NCI-H1417 (cell line): ENCODE measurements at regions not wholly inside any gene's neighbourhood (a gene's known extent, or its start where the extent isn't known, plus 50 kb on each side); places are given as distances from the start of the nearest gene placed in this dataset.
"Not testable (repeated sequence)": the region's sequence is repeated elsewhere in the genome, so short reads cannot be mapped to it uniquely, and the experiment has no call there.

Experiments used
- DNase-seq, 3 experiments: peaks; one replicate each; lab custom pipeline; 2025; lab: John Stamatoyannopoulos, UW

DNA sequence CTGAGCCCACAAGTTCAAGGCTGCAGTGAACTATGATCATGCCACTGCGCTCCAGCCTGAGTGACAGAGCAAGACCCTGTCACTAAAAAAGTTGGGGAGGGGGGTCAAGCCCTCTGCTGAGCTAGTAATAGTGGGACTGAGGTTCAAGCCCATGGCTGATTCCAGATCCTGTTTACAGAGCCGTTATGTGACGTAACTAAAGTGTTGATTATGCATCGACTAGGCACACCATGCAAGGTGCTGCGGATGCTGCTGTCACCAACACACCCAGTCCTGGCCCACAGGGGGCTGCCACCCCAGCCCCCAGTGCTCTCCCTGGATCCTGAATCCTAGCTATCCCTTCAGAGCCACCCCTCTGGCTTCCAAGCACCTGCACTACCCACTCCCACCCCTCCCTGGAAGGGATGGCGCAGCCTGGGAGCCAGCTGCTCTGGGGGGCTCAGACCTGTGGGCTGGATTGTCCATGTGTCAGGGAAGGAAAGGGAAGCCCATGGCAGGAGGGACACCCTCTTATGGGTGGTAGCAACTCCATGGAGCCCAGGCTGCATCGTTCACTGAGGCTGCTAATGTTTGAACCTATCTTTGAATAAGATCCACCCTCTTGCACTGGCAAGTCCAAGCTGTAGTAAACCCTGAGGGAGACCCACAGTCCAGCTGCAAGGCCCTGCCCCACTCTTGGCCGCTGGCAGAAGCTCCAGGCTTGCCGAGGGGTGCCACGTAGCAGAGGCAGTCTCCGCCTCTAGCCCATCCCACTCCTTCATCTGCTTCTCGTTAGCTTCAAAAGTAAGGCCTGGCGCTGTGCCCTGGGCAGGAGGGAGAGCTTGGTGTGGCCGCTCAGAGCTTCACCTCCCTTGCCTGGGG lies 95.0 kb downstream of the SNX5 start:
- peak; percentile 33 to 56 (median 39) for DNase-seq

DNA sequence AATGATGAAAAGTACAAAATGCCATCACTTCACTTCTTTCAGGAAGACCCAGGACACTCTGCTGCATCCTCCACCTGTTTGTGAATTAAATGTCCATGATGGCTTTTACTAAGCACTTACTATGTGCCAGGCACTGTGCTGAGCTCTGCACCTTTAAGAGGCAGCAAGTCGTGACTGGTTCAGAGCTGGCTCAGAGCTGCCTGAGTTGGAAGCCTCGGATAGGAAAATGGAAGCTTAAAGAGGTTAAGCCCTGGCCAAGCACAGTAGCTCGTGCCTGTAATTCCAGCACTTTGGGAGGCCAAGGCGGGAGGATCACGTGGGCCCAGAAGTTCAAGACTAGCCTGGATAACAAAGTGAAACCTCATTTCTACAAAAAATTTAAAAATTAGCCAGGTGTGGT lies 95.6 kb downstream of the SNX5 start:
- no peak for DNase-seq

DNA sequence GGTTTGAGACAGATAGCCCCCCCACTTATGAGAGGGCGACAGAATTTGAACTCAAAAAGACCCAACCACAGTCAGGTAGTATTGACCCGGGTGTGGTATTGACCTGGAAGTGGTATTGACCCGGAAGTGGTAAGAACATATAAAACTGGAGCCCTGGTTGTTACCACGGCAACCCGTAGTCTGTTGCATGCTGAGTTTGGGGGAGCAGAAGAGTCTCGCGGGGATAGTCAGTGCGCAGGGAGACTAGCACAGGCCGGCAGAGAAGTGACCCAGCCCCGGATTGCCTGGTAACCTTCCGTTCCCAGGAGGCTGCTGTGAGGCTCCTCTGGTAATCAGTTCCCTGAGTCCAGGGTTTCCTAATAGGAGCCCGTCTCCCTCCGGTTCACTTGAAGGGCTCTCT lies 96.2 kb downstream of the SNX5 start:
- DNase-seq: peak in 1 of 3 experiments; percentile 20

DNA sequence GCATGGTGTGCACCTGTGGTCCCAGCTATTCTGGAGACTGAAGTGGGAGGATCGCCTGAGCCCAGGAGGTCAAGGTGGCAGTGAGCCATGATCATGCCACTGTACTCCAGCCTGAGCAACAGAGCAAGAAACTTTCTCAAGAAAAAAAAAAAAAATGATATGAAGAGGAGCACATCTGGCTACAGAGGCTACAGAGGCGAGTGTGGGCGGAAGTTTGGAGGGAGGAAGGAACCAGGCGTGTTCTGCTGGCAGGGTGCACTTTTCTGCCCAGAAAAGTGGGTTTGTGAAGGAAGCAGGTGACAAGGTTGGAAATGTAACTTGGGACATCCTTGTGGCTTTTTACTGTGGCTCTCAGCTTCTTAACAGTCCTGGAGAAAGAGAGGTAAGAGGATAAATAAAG lies 96.7 kb downstream of the SNX5 start:
- DNase-seq: no peak

DNA sequence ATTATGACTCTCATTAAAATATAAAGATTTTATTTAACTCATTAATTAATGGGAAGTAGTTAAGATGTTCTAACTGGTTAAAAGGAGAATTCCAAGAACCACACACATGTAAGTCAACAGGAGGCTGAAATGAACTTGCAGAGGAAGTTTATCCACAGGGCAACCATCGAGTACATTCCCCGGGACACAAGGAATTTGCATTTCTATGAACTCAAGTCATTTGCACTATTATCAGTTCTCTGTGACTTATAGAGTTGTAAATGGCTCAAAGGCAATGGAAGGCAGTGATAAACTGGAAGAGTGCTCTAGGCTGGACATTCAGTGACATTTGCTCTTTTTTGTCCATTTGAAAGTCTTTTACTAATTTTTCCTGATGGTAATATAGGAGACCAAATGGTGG lies 97.4 kb downstream of the SNX5 start:
- no peak for DNase-seq

DNA sequence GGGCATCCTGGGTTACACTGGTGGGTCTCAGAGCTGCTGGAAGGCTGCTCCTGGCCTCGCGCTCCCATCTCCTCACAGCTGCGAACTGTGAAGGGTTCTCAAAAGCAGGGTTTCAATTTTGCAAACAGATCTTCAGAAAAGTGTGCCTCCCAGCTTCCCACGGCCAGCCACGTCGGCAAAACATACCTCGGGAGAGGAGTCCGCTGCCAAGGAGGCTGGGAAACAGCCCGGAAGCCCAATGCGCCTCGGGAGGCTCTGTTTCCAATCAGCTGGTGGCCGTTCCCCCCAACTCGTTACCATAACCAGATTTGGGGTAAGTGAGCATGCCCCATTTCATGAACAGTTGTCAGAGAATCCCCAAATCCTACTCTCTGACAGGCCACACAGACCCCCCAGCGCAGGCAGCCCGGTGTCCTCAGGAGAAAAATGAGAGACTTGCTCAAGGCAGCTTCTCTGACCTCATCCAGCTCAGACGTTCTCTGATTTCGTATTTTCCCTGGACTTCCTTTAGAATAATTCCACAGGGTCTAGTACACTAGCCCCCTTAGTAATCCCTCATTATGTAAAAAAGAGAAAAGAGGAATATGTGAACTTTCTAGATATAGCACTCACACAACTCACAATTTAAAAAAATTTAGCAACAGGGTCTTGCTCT lies 98.4 kb downstream of the SNX5 start:
- DNase-seq: no peak

DNA sequence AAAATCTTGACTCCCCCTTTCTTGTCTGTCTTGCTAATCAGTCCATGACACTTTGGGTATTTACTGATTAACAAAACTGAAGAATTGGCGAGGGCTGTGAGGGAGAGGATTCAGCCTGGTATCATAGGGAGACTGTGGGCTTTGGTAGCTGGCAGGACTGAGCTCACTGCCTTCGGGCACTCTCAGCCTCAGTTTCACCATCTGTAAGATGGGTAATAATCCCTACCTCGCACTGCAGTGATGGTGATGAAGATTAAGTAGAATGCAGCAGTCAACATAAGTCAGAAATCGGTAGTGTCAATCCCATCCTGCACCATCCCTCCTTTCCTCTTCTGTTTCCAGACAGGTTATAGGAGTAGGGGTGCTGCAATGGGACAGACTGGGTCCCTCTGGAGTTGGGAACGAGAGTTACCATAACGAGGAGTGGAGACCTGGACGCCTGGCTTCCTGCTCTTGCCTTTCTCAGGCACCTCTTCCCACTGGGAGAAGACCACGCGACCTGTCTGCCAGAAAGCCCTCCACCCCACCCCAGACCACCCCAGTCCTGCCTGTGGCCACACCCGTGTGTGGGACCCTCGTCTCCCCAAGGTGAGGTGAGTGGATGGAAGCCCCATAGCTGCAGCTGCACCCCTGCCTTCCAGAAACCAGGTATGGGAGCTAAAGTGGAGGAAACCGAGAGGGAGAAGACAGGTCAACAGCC lies 99.1 kb downstream of the SNX5 start:
- DNase-seq: no peak

DNA sequence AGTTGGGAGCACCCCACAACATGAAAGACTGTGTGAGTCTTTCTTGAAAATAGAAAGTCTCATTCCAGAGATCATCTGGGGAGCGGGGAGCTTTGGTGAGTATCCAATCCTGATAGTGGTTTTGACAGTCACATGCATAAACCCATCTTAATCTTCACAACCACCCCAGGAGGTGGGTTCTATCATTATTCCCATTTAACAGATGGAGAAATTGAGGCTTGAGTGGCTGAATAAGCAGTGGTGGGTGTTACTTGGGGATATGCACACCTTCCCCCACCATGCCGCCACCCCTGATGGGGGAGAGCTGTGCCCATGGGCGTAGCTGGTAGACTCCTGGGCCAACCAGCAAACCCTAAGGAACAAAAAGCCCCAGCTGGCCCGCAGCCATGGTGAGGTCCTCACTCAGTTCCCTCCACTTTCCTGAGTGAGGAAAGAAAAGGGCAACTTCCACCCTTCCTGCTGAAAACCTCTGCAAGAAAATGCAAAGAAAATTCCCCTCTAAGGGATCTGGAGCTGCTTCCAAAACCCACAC lies 99.8 kb downstream of the SNX5 start:
- no peak for DNase-seq

DNA sequence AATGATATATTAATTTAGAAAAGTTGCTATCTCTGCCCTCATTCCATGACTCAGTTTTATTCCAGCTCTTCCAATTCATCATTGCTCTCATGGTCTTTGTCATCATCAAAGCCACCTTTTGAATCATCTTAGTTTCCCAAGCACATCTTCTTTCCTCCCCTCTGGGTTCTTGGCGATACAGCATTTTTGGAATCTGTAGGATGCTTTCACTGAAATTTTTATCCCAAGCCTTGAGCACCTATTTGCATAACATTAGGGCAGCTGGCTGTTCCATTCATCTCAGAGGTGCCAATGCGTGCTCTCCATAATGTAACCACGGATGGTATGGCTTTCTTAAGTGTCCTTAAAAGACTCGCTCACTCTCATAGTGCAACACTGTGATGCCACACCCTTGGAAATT lies 100.4 kb downstream of the SNX5 start:
- peak in 1 of 3 experiments; percentile 5 for DNase-seq

DNA sequence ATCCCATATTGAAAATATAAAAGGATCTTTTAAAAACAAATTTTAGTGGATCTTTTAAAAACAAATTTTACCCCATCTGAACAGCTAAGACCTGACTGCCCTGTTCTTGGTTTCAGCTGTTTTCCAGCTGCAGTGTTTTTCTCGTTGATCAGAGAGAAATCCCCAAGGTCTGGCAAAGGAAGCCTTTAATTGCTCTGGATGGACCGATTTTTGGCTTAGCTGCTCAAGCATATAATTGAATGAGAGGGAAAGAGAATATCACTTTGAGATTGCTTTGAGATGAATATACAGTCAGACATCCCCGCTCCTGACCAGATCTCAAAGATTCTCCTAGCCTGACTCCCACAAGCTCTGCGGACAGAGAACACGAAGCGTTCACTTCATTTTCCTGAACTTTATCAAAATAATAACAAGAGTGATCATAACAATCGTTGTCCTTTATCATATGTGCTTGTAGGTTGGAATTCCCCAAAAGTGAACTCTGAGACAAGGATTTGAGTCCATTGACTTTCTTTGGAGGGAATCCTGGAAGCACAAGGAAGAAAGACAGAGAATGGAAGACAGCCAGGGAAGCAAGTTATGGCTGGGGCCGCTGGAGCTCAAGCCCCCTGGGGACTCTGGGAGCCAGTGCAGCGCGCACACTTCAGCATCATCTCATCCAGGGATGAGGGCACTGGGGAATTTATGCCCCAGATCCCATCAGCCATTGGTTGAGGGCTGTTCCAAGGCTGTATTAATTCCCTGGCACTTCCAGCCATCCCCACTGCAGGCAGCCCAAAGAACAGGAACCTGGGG lies 101.3 kb downstream of the SNX5 start:
- DNase-seq: no peak

DNA sequence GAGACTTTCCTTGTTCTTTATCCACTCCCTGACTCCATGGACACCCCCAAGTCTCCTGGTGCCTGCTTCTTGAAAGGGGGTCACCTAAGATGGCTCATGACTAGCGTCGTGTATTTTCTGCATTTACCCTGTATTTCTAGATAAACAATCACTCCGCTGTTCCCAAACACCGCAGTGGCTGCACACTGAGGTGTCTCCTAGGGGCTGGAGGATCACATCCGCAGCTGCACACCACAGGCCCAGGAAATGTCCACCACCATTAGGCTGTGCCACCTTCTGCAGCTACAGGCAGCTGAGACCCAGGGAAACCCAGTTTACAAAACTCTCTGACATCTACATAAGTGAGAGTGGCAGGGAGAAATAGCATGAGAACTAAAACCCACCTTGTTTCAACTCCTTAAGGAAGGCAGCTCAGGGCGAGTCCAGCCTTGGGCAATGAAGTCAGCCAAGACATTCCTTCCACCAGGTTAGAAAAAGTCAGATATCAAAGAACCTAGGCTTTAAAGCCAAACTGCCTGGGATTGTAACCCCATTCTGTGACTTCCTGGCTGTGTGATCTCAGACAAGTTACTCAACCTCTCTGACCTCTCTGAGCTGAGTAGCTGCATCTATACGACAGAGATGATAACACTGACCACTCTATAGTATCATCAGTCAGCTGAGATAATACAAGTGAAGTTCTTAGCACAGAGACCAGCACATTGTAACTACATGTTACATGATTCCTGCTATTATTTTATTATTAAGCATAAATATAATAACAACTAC lies 102.2 kb downstream of the SNX5 start:
- DNase-seq: no peak

DNA sequence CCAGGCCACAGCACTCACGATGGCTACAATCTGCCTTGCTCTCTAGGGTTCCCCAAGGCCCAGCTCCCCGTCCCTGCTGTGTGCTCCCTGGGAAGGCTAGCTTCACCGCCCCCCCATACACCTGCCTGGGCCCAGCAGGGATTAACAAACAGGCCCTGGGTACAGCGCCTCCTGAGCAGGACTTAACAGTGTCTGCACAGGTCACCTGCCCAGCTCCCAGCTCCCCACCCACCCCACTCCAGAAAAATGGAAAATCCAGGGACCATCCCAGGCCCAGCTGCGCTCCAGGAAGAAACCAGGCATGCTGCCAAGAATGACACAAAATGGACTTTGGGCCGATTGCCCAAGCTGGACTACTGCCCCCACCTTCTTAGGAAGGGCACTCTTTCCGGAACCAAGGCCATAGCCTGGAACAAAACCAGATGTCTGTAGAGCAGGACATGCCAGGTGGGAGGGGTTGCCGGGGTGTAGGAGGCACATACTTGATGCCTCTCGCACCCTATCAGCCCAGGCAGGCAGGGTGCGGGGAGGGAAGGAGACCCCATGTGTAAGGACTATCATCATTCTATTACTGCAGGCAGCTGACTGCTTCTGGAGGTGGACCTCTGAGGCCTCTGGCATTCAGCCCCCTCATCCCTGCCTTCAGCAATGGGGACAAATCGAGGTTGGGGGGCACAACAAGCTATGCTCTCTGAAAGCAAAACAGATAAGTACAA lies 104.9 kb downstream of the SNX5 start:
- peak in 2 of 3 experiments; percentile 15 to 47 for DNase-seq

DNA sequence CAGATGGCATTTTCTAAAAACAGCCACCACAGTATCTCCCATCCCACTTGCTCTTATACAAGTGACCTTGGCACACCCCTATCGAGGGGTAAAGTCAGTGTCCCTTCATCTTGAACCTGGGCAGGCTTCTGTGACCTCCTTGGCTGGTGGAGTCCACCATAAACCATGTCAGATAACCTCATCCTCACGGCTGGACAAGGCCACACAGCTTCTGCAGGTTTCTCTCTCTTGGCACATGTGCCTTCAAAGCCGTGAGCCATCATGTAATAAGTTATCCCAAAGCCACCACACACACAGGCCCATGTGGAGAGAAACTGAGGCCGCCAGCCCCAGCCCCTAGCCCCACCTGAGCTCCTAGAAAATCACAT lies 105.4 kb downstream of the SNX5 start:
- no peak for DNase-seq

DNA sequence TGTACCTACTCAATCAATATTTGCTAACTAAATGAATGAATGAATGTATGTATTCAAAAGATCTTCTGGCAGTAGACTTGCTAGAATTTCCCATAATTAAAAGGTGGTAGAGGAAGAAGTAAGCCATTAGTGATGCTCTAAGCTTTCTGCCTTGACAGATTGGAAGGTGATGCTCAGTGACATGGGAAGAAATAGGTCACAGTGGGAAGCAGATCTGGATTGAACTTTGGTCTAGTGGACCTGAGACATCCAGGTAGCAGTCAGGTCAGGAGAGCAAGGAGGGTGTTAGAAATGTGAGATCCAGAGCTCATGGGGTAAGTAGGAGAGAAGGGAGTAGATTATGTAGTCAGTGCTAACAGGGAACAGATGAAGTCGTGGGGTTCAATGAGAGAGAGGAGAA lies 106.4 kb downstream of the SNX5 start:
- no peak for DNase-seq

DNA sequence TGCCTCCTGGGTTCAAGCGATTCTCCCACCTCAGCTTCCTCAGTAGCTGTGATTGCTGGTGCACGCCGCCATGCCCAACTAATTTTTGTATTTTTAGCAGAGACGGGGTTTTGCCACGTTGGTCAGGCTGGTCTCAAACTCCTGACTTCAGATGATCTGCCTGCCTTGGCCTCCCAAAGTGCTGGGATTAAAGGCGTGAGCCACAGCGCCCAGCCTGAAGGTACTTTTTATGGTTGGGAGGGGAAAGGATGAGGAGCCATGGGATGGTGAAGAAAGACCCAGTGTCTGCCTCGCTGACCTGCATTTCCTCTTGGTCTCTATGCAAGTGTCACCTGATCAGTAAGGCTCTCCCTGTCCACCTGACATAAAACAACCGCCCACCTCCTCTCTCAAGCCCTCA lies 107.0 kb downstream of the SNX5 start:
- DNase-seq: not testable (repeated sequence)

DNA sequence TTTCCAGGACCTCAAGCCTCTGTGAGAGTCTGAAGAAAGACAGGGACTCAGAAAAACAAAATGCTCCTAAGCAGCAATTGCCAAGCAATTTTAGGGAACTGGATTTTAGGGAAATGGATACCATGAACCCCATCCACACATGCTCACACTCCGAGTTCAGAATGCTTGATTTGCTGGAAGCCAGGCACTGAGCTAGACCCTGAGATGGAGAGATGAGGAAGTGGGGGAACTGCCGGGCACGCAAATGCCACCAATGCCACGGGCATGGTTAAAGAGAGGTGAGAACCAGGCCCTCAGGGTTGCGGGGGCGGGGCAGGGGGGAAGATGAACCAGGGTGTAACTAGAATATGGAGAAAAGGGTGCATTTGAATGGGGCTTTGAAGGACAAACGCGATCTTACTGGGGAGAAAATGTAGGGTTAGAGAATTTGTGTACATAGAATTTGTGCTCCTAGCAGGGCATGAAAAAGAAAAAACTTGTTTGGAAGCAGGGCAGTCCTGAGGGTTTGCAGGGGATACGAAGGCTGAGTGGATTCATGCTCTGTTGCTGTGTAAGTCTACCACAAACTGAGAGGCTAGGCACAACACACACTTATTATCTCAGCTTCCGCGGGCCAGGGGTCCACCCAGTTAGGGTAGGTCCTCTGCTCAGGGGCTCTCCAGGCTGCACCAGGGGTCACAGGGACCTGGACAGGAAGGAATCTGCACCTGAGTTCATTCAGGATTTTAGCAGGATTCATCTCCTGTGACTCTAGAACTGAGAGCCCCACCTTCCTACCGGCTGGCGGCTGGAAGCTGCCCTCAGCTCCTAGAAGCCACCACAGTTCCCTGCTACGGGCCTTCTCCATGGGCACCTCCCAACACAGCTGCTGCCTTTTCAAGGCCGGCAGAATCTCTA lies 108.0 kb downstream of the SNX5 start:
- no peak for DNase-seq

DNA sequence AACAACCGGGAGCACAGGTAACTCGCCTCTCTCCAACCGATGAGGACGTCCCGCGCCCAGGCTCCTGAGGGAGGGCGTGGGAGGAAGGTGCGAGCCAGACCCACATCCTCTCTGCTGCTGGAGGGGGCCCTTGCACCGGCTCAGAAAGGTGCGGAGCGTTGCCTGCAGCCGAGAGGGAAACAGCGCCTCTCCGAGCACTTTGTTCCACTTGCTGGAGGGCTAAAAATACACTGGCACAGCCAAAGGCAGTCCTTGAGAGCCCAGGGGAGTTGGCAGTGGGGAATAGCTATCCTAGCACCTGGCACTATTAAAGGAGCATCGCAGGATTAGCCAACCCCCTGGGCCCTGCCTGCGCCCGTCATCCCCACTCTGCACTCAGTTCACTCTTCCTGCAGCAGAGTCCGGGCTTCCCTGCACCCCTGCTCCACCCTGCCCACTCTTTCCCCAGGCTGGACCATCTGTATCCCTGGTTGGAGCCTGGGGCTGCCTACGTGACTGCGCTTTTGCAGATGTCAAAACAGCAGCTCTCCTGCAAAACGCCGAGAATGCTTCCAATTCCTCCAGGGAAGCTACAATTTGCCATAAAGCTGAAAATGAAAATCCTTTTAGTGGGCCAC lies 108.9 kb downstream of the SNX5 start:
- DNase-seq: peak in 2 of 3 experiments; percentile 15 to 25

DNA sequence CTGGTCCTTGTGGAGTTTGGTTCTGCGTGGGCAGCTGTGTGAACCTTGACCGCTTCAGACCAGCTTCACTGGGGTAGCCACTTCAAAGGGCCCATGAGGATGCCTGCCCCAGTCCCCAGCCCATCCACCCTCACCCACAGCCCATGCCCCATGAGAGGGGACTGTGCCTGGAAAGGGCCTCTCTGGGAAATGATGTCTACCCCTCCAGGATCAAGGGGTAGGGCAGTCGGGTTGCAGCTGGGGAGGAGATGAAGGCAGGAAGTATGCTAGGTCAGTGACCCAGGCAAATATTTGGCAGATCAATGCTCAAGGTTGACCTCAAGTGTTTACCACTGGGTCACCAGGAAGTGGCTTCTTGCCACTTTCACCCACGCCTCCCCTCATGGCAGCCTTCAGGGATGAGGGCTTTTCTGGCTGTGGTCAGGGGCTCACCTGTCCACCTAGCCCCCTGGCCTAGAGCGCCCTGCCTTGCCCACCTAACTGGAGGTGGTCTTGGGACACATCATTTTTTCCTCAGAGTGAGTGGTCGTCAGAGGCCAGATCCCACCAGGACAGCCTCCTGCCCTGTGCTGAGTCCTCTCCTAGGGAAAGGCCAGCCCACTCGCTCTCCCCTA lies 109.5 kb downstream of the SNX5 start:
- DNase-seq: no peak
